OCI-LY7 (cell line): ENCODE measurements at regions not wholly inside any gene's neighbourhood (a gene's known extent, or its start where the extent isn't known, plus 50 kb on each side); places are given as distances from the start of the nearest gene placed in this dataset.

Experiments
- BruUV-seq: library from RNA; stranded (reverse); fragments of 400-500 nt; replicated peaks from 2 replicates; lab custom pipeline; 2021; lab: Mats Ljungman, UMichigan
- CTCF ChIA-PET: fragments of 300-600 bp; sonication (Branson Sonifier 250); formaldehyde crosslinking; loops from one replicate; lab custom pipeline; 2022; ENCODE audit warnings: antibody characterized with exemption; ENCODE audit not compliant: unreplicated experiment; lab: Charles Lee
- POLR2A ChIA-PET: fragments of 300-600 bp; sonication (Branson Sonifier 250); formaldehyde crosslinking; loops from one replicate; lab custom pipeline; 2022; ENCODE audit warnings: antibody characterized with exemption; lab: Charles Lee
- DNase-seq: peaks from one replicate; pipeline ENCODE4 v3.0.0-alpha.2; 2015; ENCODE audit warnings: low spot score
- H2AFZ ChIP-seq: fragments of 200-600 bp; sonication (generic), shearing (Covaris generic); 2 replicates; pipeline ENCODE4 v1.6.1; 2014; ENCODE audit warnings: mild to moderate bottlenecking, antibody characterized with exemption, low read length, moderate library complexity
- H3K27ac ChIP-seq: fragments of 200-600 bp; sonication (generic); 2 replicates; pipeline ENCODE4 v1.5.1; 2014; ENCODE audit warnings: mixed run types, low read depth, mild to moderate bottlenecking, moderate library complexity, low read length, inconsistent platforms; ENCODE audit not compliant: poor library complexity, severe bottlenecking
- H3K36me3 ChIP-seq: fragments of 200-600 bp; sonication (generic); 2 replicates; pipeline ENCODE4 v1.6.1; 2014; ENCODE audit warnings: mild to moderate bottlenecking, antibody characterized with exemption, low read length, moderate library complexity, mixed read lengths; ENCODE audit not compliant: insufficient read depth
- H3K4me1 ChIP-seq: fragments of 200-600 bp; sonication (generic); 2 replicates; pipeline ENCODE4 v1.5.1; 2014; ENCODE audit warnings: mild to moderate bottlenecking, low read length; ENCODE audit not compliant: insufficient read depth, poor library complexity, severe bottlenecking
- H3K4me2 ChIP-seq: fragments of 200-600 bp; sonication (generic); 2 replicates; pipeline ENCODE4 v1.6.1; 2014; ENCODE audit warnings: mild to moderate bottlenecking, low read length
- H3K4me3 ChIP-seq: fragments of 200-600 bp; sonication (generic); 2 replicates; pipeline ENCODE4 v1.5.1; 2014; ENCODE audit warnings: mild to moderate bottlenecking, low read depth, low read length; ENCODE audit not compliant: poor library complexity, severe bottlenecking
- H3K79me2 ChIP-seq: fragments of 200-600 bp; sonication (generic); 2 replicates; pipeline ENCODE4 v1.6.1; 2016; ENCODE audit warnings: low read depth, mild to moderate bottlenecking, low read length, moderate library complexity, mixed read lengths; ENCODE audit not compliant: insufficient read depth
- H3K9me2 ChIP-seq: fragments of 200-600 bp; sonication (generic); 2 replicates; pipeline ENCODE4 v1.6.1; 2016; ENCODE audit warnings: mild to moderate bottlenecking, low read length, mixed read lengths; ENCODE audit not compliant: insufficient read depth
- H3K9me3 ChIP-seq: fragments of 200-600 bp; sonication (generic); 2 replicates; pipeline ENCODE4 v1.6.1; 2014; ENCODE audit warnings: mild to moderate bottlenecking, mixed run types, low read length, mixed read lengths
- H4K20me1 ChIP-seq: fragments of 200-600 bp; sonication (generic); 2 replicates; pipeline ENCODE4 v1.6.1; 2014; ENCODE audit warnings: mild to moderate bottlenecking, antibody characterized with exemption, low read length, moderate library complexity, mixed read lengths; ENCODE audit not compliant: insufficient read depth
- CTCF ChIP-seq: fragments of 200-600 bp; sonication (generic); conservative IDR thresholded peaks from 2 replicates; pipeline ENCODE4 v1.5.1; 2014; ENCODE audit warnings: mild to moderate bottlenecking, antibody characterized with exemption, low read length, moderate library complexity, mixed read lengths
- EZH2phosphoT487 ChIP-seq: fragments of 200-600 bp; sonication (generic); IDR thresholded peaks from 2 replicates; pipeline ENCODE4 v1.6.1; 2018; ENCODE audit warnings: low read depth, borderline replicate concordance, mild to moderate bottlenecking, mixed run types, antibody characterized with exemption, low read length, moderate library complexity, mixed read lengths
- intact Hi-C: fragments of 100-400 bp; cut with micrococcal nuclease; formaldehyde crosslinking; loops from one replicate; pipeline ENCODE4 v1.10.0; 2022; ENCODE audit not compliant: unreplicated experiment

GRCh38 chr21:38957575-38958322 lies 152.0 kb downstream of the ETS2 start:
- DNase-seq, result no peak
- POLR2A ChIA-PET, result interaction anchor here (0.6 to 1.2 kb wide), 2 partner anchors 9 to 12 kb away, joined by 4 to 5 read pairs; no protein-coding TSS in a partner anchor
- Histone ChIP-seq H3K36me3 (no peaks in the 10 kb centered on the region), H3K27ac (no peak overlapping the region), H3K79me2 (no peaks in the 10 kb centered on the region), H3K4me3 (no peak overlapping the region), H3K9me2 (no peaks in the 10 kb centered on the region), H3K4me2 (no peak overlapping the region), H4K20me1 (no peaks in the 10 kb centered on the region), H2AFZ (no peak overlapping the region), H3K4me1 (no peaks in the 10 kb centered on the region), H3K9me3 (no peaks in the 10 kb centered on the region)
- TF ChIP-seq EZH2phosphoT487, result no peak
- TF ChIP-seq CTCF, result no peak
- intact Hi-C loops, result no loop called here
- BruUV-seq, result no TSS peak
- CTCF ChIA-PET, result no interaction called here

DNA sequence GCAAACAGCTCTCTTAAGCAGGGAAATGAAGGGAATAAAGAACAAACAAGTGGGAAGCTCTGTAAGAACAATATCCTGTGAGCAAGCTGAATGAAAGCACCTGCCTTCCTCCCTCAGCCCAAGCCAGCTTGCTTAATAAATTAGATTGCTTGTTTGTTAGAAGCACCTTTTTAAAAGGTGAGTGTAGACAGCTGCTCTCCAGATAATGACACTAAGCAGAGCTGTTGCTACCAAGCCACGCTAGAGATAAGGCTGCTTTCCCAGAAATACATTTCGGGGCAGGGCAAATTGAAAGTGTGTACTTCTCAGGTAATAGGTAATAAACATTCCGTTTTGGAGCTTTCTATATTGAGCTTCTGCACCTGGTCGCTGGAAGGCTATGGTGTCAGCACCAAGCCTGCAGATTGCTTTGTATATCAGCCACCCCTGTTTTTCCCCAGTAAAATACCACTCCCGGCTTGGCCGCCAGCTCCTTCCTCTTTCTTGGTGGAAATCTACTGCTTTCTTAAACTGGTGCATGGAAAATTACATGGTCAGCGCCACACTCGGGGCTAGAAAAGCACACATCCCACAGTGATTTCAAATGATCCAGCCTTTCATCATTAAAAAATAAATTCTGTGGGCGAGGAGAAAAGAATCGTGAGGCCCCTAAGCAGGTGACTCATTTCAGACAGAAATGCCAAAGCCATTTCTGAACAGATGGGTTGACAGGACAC lies 151.3 kb downstream of the ETS2 start:
- Histone ChIP-seq H3K4me3 (no peak overlapping the region), H4K20me1 (no peaks in the 10 kb centered on the region), H2AFZ (no peak overlapping the region), H3K27ac (no peak overlapping the region), H3K9me3 (no peaks in the 10 kb centered on the region), H3K79me2 (no peaks in the 10 kb centered on the region), H3K4me1 (no peaks in the 10 kb centered on the region), H3K36me3 (no peaks in the 10 kb centered on the region), H3K9me2 (no peaks in the 10 kb centered on the region), H3K4me2 (no peak overlapping the region)
- intact Hi-C loops, result no loop called here
- TF ChIP-seq EZH2phosphoT487 (no peak), CTCF (no peak)
- ChIA-PET POLR2A (interaction anchor here (0.5 to 1.2 kb wide), 4 partner anchors 10 to 28 kb away, joined by 3 to 5 read pairs (median 4); no protein-coding TSS in a partner anchor), CTCF (no interaction called here)
- no TSS peak for BruUV-seq
- DNase-seq, result no peak

- no peak for DNase-seq
- ChIA-PET CTCF (no interaction called here), POLR2A (interaction anchor here (0.5 to 0.6 kb wide), 2 partner anchors 9 to 29 kb away, joined by 3 read pairs; no protein-coding TSS in a partner anchor)
- TF ChIP-seq CTCF (no peak), EZH2phosphoT487 (no peak)
- Histone ChIP-seq H3K4me3 (no peak overlapping the region), H3K4me1 (no peaks in the 10 kb centered on the region), H3K79me2 (no peaks in the 10 kb centered on the region), H4K20me1 (no peaks in the 10 kb centered on the region), H3K27ac (no peak overlapping the region), H2AFZ (no peak overlapping the region), H3K9me3 (no peaks in the 10 kb centered on the region), H3K9me2 (no peaks in the 10 kb centered on the region), H3K4me2 (no peak overlapping the region), H3K36me3 (no peaks in the 10 kb centered on the region)
- BruUV-seq, result no TSS peak
- intact Hi-C loops, result no loop called here
These were observed 150.8 kb downstream of the ETS2 start for GRCh38 chr21:38956521-38956855.
